Endothelial cell (in vitro differentiated cells): ENCODE measurements at regions not wholly inside any gene's neighbourhood (a gene's known extent, or its start where the extent isn't known, plus 50 kb on each side); places are given as distances from the start of the nearest gene placed in this dataset.

Experiments
- DNase-seq: peaks from one replicate; pipeline ENCODE4 v3.0.0; 2021; ENCODE audit warnings: low spot score
- H3K27ac Mint-ChIP-seq: one replicate; pipeline ENCODE4 v1.8.0; 2021; ENCODE audit warnings: mixed read lengths, inconsistent platforms; ENCODE audit not compliant: unreplicated experiment
- H3K27me3 Mint-ChIP-seq: one replicate; pipeline ENCODE4 v1.8.0; 2021; ENCODE audit warnings: mild to moderate bottlenecking, moderate library complexity, mixed read lengths, inconsistent platforms; ENCODE audit not compliant: unreplicated experiment
- H3K36me3 Mint-ChIP-seq: one replicate; pipeline ENCODE4 v1.8.0; 2021; ENCODE audit warnings: mild to moderate bottlenecking, low read depth, mixed read lengths, inconsistent platforms; ENCODE audit not compliant: unreplicated experiment
- H3K4me1 Mint-ChIP-seq: one replicate; pipeline ENCODE4 v1.8.0; 2021; ENCODE audit warnings: mild to moderate bottlenecking, mixed read lengths, inconsistent platforms; ENCODE audit not compliant: unreplicated experiment
- H3K4me3 Mint-ChIP-seq: one replicate; pipeline ENCODE4 v1.8.0; 2021; ENCODE audit warnings: mild to moderate bottlenecking, mixed read lengths, inconsistent platforms; ENCODE audit not compliant: unreplicated experiment
- H3K9me3 Mint-ChIP-seq: one replicate; pipeline ENCODE4 v1.8.0; 2021; ENCODE audit warnings: mixed read lengths, inconsistent platforms; ENCODE audit not compliant: unreplicated experiment
- TF ChIP-seq, protein P1 (sequence below): fragments of 200-600 bp; sonication (generic); IDR thresholded peaks from one replicate; pipeline ENCODE4 v1.5.0; 2021; ENCODE audit warnings: antibody characterized with exemption; ENCODE audit not compliant: unreplicated experiment

DNA sequence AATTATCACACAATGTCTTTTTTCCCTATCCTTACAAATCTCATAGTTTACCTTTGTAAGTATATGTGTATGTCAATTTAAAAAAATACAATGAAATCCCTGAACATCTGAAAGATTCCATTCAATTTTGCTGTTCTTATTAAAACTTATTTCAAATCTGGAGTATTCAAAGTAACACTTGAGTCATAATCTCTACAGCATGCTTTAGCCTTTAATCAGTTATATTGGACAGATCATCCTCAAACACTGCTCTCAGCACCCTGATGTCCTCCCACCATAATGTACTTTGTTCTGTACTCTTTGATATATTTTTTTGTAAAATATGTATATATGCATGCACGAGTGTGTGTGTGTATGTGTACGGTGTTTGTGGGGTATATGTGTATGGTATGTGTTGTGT is 83.0 kb upstream of the RPS6KA2 start:
- Mint-ChIP-seq H3K4me3 (no peak overlapping the region), H3K27me3 (peaks cover 3% of the 10 kb centered on the region), H3K36me3 (peaks cover 8% of the 10 kb centered on the region), H3K27ac (no peak overlapping the region), H3K9me3 (no peaks in the 10 kb centered on the region), H3K4me1 (no peaks in the 10 kb centered on the region)
- no peak for DNase-seq
- TF ChIP-seq, protein P1, sequence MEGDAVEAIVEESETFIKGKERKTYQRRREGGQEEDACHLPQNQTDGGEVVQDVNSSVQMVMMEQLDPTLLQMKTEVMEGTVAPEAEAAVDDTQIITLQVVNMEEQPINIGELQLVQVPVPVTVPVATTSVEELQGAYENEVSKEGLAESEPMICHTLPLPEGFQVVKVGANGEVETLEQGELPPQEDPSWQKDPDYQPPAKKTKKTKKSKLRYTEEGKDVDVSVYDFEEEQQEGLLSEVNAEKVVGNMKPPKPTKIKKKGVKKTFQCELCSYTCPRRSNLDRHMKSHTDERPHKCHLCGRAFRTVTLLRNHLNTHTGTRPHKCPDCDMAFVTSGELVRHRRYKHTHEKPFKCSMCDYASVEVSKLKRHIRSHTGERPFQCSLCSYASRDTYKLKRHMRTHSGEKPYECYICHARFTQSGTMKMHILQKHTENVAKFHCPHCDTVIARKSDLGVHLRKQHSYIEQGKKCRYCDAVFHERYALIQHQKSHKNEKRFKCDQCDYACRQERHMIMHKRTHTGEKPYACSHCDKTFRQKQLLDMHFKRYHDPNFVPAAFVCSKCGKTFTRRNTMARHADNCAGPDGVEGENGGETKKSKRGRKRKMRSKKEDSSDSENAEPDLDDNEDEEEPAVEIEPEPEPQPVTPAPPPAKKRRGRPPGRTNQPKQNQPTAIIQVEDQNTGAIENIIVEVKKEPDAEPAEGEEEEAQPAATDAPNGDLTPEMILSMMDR, result no peak

DNA sequence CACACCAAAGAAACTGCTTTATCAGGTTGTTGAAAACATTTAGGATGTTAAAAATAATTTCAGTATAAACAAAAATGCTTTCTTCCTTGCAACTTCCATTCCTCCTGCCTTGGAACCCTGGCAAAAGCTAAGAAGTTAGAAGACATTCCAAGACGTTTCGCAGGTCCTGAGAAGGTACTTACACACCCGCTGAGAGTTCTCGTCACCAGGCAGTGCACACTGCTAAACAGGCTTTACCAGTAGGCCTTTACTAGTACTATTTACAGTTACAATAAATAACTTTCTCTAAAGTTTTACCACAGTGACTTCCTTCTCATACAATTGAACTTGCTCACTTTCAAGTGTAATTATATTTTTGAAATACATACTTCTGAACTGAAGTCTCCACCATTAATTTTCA is 81.4 kb upstream of the RPS6KA2 start:
- peaks cover 3% of the 10 kb centered on the region for H3K27me3 Mint-ChIP-seq
- no peak overlapping the region for H3K4me3 Mint-ChIP-seq
- H3K9me3 Mint-ChIP-seq, result no peaks in the 10 kb centered on the region
- H3K27ac Mint-ChIP-seq, result no peak overlapping the region
- H3K4me1 Mint-ChIP-seq, result no peaks in the 10 kb centered on the region
- H3K36me3 Mint-ChIP-seq, result peaks cover 8% of the 10 kb centered on the region
- DNase-seq, result no peak
- TF ChIP-seq, protein P1, result no peak

DNA sequence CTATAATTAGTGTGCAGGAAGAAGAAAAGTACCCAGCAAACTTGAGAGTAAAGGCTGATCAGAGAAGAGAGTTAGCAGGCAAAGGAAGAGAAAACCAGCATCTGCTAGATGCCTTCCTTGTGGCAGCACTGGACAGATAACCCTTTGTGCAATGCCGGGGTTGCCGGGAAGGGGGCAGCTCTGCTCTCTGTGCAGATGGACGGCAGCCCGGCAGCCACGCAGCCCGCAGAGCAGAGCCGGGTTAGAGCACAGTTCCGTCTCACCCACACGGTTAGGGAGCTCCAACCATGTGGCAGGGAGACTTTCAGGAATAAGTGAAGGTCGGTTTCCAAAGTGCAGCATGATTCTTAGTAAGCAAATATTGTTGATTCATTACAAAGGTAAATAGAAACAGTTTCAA is 80.0 kb upstream of the RPS6KA2 start:
- no peak overlapping the region for H3K27ac Mint-ChIP-seq
- no peak overlapping the region for H3K4me3 Mint-ChIP-seq
- TF ChIP-seq, protein P1, result no peak
- peaks cover 3% of the 10 kb centered on the region for H3K27me3 Mint-ChIP-seq
- no peaks in the 10 kb centered on the region for H3K4me1 Mint-ChIP-seq
- no peaks in the 10 kb centered on the region for H3K9me3 Mint-ChIP-seq
- peak; percentile 76 for DNase-seq
- H3K36me3 Mint-ChIP-seq, result peaks cover 8% of the 10 kb centered on the region

DNA sequence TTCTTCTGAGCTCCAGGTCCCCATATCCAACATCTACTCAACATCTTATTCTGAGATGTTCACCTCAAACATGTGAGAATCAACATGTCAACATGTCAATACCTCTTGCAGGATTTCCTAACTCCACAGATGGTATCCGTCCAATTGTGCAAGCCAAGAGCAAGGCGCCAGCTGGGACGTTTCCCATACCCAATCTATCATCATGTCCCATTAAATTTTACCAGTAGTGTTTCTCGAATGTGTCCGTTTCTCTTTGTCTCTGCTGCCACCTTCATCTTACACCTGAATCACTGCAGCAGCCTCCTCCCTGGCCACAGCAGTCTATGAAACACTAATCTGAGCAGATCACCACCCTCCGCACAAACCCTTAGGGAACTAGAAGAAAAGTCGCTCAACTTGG is 78.0 kb upstream of the RPS6KA2 start:
- no peak for DNase-seq
- no peaks in the 10 kb centered on the region for H3K9me3 Mint-ChIP-seq
- TF ChIP-seq, protein P1, result no peak
- H3K4me3 Mint-ChIP-seq, result no peak overlapping the region
- H3K27me3 Mint-ChIP-seq, result no peaks in the 10 kb centered on the region
- H3K36me3 Mint-ChIP-seq, result no peaks in the 10 kb centered on the region
- no peak overlapping the region for H3K27ac Mint-ChIP-seq
- H3K4me1 Mint-ChIP-seq, result no peaks in the 10 kb centered on the region

DNA sequence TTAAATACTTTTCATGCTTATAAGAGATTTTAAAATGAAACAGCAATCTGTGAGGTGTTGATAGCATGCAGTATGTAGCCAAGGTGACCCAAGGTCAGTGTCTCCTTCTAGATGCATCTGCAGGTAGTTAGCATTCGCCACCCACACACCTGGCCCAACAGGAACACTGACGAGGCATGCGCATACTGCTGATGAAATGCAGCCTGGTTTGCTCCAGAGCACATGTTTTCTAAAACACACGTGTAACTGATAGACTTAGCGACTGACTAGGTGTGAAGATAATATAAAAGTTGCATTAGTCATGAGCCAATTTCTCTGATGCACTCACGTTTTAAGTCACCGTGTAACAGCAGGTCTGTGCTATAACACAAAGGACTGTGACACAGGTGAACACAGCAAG is 77.1 kb upstream of the RPS6KA2 start:
- no peak overlapping the region for H3K4me3 Mint-ChIP-seq

More for the DNA sequence above, 77.1 kb upstream of the RPS6KA2 start:
- Mint-ChIP-seq H3K27me3 (no peaks in the 10 kb centered on the region), H3K9me3 (no peaks in the 10 kb centered on the region), H3K4me1 (no peaks in the 10 kb centered on the region), H3K36me3 (no peaks in the 10 kb centered on the region), H3K27ac (no peak overlapping the region)
- no peak for DNase-seq
- TF ChIP-seq, protein P1, result no peak
